Duodenal mucosa (tissue), 2 donors: ENCODE measurements at regions not wholly inside any gene's neighbourhood (a gene's known extent, or its start where the extent isn't known, plus 50 kb on each side); places are given as distances from the start of the nearest gene placed in this dataset.

Source experiments
- H3K27ac ChIP-seq: one replicate; pipeline ENCODE4 v1.7.0; 2013; ENCODE audit warnings: low read depth, low read length
- H3K27me3 ChIP-seq, 2 donors: one replicate each; pipeline ENCODE4 v1.7.0; 2013; ENCODE audit warnings: low read length in 2 of 2, control low read depth in 1 of 2; ENCODE audit not compliant: insufficient read depth in 2 of 2, control insufficient read depth in 1 of 2
- H3K36me3 ChIP-seq, 2 donors: one replicate each; pipeline ENCODE4 v1.7.0; 2013; ENCODE audit warnings: low read length in 2 of 2, control low read depth in 1 of 2; ENCODE audit not compliant: insufficient read depth in 2 of 2, control insufficient read depth in 1 of 2
- H3K4me1 ChIP-seq, 2 donors: one replicate each; pipeline ENCODE4 v1.7.0; 2013; ENCODE audit warnings: low read length in 2 of 2, control low read depth in 1 of 2; ENCODE audit not compliant: insufficient read depth in 2 of 2, control insufficient read depth in 1 of 2
- H3K4me3 ChIP-seq, 2 donors: one replicate each; pipeline ENCODE4 v1.7.0; 2013; ENCODE audit warnings: low read length in 2 of 2, low read depth in 1 of 2
- H3K9ac ChIP-seq, 2 donors: one replicate each; pipeline ENCODE4 v1.7.0; 2013; ENCODE audit warnings: low read length in 2 of 2, low read depth in 1 of 2
- H3K9me3 ChIP-seq, 2 donors: one replicate each; pipeline ENCODE4 v1.7.0; 2013; ENCODE audit warnings: low read length in 2 of 2, control low read depth in 1 of 2; ENCODE audit not compliant: control insufficient read depth in 1 of 2

DNA sequence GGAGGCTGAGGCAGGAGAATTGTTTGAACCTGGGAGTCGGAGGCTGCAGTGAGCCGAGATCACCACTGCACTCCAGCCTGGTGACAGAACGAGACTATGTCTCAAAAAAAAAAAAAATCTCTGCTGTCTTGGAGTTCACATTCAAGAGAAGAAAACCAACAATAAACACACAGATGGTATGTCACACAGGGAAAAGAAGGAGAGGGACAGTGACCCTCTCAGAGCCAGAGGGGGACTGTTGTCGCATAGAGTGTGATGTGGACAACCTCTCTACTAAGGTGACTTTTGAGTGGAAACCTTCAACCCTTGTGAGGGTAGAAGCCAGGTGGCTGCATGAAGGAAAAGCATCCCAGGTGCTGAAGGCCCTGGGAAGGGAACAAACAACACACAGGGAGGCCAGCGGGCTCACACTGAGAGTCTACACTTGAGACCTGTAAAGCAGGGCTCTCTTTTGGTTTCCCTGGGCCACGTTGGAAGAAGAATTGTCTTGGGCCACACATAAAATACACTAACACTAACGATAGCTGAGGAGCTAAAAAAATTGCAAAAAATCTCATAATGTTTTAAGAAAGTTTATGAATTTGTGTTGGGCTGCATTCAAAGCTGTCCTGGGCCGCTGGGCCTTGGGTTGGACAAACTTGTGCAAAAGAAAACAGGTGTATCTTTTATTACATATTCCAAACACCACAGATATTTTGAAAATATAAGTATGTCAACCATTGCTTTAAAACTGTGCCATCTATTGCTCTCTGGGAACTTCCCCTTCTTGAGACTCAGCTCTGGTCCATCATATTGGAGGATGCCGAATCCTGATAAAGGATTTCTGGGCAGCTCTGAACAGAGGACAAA, 136.0 kb downstream of the DDX1 start:
- Histone ChIP-seq H3K9ac (no peak overlapping the region), H3K4me1 (peaks cover 20 to 22% of the 10 kb centered on the region in 2 donors), H3K36me3 (no peaks in the 10 kb centered on the region), H3K4me3 (no peak overlapping the region), H3K27me3 (no peaks in the 10 kb centered on the region), H3K27ac (no peak overlapping the region), H3K9me3 (no peaks in the 10 kb centered on the region)

DNA sequence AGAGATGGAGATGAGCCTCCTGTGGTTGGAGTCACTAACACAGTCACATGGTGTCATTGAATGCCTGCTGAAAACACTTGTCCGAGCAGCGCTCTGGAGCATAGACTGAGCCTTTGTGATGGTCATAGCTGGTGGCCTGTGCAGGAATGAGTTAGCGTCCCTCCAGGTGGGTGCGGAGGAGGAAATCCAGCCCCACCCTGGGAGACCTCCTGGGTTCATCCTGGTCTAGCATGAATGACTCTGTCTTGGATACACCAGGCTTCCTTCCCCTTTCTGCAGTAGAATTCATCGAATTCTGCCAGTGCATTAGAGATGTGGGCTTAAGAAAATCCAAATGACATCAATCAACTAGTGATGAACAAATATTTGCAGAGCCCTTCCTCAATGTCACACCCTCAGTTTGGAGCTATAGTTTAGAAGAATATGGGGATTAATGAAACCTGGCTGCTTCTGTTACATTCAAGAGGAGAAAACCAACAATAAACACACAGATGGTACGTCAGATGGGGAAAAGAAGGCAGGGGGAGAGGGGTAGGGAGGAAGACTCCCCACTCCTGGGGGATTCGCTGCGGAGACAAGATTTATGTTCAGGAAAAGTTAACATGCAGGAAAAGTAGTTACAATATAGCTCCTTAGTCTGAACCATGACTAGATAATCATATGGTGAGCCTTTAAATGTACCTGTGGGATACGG, 136.7 kb downstream of the DDX1 start:
- Histone ChIP-seq H3K9me3 (no peaks in the 10 kb centered on the region), H3K4me1 (peaks cover 22 to 26% of the 10 kb centered on the region in 2 donors), H3K36me3 (no peaks in the 10 kb centered on the region), H3K9ac (no peak overlapping the region), H3K4me3 (no peak overlapping the region), H3K27ac (no peak overlapping the region), H3K27me3 (no peaks in the 10 kb centered on the region)

GRCh38 chr2:15729001-15729400, 137.3 kb downstream of the DDX1 start:
- Histone ChIP-seq H3K27me3 (no peaks in the 10 kb centered on the region), H3K27ac (no peak overlapping the region), H3K36me3 (no peaks in the 10 kb centered on the region), H3K4me1 (peaks cover 26 to 28% of the 10 kb centered on the region in 2 donors), H3K4me3 (no peak overlapping the region), H3K9ac (no peak overlapping the region), H3K9me3 (no peaks in the 10 kb centered on the region)

DNA sequence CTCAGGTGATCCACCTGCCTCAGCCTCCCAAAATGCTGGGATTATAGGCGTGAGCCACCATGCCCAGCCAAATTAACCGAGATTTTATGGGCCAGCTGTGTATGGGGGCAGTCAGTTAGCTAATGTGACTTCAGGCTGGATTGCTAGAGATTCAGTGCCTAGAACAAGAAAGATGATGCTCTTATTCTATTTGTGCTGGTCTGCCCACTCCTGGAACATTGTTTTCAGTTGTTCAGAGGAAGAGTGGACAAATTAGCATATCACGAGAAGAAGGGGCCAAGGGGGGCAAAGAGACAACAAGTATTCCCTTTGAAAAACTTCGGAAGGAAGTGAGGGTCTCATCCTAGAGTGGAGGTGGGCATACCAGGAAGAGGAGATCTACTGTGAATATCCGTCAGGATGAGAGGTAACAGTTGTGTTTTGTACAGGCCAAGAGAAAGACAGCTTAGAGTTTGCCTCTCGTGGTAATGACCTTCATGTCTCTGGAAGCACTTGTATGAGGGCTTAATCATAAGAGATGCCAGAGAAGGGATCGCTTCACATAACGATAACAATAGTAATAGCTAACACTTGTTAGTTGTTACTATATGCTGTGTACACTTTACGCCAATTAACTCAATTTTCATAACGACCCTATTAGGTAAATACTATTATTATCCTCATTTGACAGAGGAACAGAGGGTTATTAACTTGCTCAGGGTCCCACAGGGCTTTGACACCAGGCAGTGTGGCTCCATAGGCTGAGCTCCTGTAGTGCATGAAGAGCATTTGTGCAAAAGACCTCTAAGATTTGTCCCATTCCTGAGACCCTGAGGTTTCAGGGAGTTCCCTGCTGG, 138.3 kb downstream of the DDX1 start:
- H3K36me3 ChIP-seq: no peaks in the 10 kb centered on the region
- H3K27ac ChIP-seq: no peak overlapping the region
- H3K4me3 ChIP-seq: peak overlapping the region in 1 of 2 donors; percentile 8

DNA sequence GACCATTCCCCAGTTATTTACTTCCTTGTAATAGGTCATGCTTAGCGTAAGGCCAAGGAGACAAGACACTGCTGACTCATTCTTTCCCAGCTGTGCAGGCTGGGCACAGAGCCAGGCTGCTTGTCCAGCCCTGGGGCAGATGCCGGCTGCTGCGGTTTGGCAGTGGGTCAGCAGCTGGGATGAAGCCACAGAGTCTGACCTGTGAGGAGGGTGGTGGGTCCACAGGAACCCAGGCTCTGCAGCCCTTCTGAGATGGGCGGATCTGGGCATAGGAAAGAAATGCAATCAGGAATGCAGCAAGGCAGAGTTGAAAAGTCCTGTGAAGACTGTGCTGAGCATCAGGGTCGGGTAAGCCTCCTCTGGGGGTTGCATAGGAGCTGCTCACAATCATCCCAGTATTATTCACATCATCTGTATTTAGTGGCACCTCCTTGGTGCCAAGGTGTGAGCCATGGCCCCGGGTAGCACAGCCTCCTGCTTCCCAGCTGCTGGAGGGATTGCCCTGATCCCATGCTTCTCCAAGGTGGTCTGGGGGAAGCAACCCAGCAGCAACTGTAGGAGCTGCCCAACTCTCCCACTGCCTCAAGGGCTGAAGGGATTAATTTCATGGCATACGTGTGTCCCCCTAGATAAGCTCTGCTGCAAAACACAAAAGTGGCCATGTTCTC, 139.0 kb downstream of the DDX1 start:
- Histone ChIP-seq H3K9ac (no peak overlapping the region), H3K4me1 (peaks cover 38 to 41% of the 10 kb centered on the region in 2 donors), H3K36me3 (no peaks in the 10 kb centered on the region), H3K9me3 (no peaks in the 10 kb centered on the region), H3K27ac (no peak overlapping the region), H3K4me3 (peak overlapping the region in 1 of 2 donors; percentile 8), H3K27me3 (no peaks in the 10 kb centered on the region)

More for the DNA sequence above, 138.3 kb downstream of the DDX1 start:
- Histone ChIP-seq H3K9ac (no peak overlapping the region), H3K4me1 (peaks cover 32 to 36% of the 10 kb centered on the region in 2 donors), H3K9me3 (no peaks in the 10 kb centered on the region), H3K27me3 (no peaks in the 10 kb centered on the region)

- no peak overlapping the region for H3K27ac ChIP-seq
- no peaks in the 10 kb centered on the region for H3K27me3 ChIP-seq
- no peak overlapping the region for H3K9ac ChIP-seq
- H3K36me3 ChIP-seq: no peaks in the 10 kb centered on the region
- H3K4me1 ChIP-seq: peaks cover 38 to 41% of the 10 kb centered on the region in 2 donors
- H3K9me3 ChIP-seq: no peaks in the 10 kb centered on the region
- no peak overlapping the region for H3K4me3 ChIP-seq
Observed at GRCh38 chr2:15731213-15731888, 139.7 kb downstream of the DDX1 start.

GRCh38 chr2:15731889-15732271, 140.2 kb downstream of the DDX1 start:
- Histone ChIP-seq H3K27ac (no peak overlapping the region), H3K4me1 (peaks cover 38 to 45% of the 10 kb centered on the region in 2 donors), H3K4me3 (no peak overlapping the region)

DNA sequence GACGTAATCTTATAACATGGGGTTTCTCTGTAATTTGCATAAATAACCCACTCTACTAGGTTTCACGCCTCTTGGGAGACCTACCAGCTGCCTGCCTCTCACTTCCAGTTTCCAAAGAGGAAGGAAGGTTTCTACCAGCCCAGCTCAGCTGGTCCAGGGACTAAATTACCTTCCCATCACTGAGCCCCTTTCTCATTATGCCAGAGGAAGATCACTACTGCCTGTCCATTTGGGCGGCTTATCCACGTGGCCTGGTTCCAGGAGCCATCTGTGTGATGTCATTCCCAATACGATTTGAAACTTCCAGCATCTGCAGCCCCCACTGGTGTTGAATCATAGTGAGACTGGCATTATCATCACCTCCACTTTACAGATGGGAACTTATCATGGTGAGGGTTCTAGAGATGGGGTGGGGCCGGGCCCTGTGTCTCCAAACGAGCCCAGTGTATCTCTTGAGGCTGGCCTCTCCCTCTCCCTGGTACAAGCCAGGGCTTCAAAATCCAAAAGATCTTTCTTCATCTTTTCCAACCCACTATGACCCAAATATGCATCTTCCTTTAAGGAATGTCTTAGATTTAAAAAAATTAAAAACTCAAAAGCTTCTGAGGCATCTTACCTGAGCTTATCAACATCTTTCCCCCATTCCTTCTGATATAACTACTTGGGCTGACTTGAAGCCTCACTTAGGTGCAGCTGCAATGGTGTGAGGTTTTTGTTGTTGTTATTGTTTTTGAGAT, 140.8 kb downstream of the DDX1 start:
- Histone ChIP-seq H3K4me1 (peaks cover 40 to 50% of the 10 kb centered on the region in 2 donors), H3K27ac (no peak overlapping the region)

More at GRCh38 chr2:15731889-15732271, 140.2 kb downstream of the DDX1 start:
- no peaks in the 10 kb centered on the region for H3K36me3 ChIP-seq
- H3K27me3 ChIP-seq: no peaks in the 10 kb centered on the region
- no peak overlapping the region for H3K9ac ChIP-seq
- no peaks in the 10 kb centered on the region for H3K9me3 ChIP-seq

More for the DNA sequence above, 140.8 kb downstream of the DDX1 start:
- no peak overlapping the region for H3K4me3 ChIP-seq
- H3K36me3 ChIP-seq: no peaks in the 10 kb centered on the region
- H3K9me3 ChIP-seq: no peaks in the 10 kb centered on the region
- H3K27me3 ChIP-seq: no peaks in the 10 kb centered on the region
- H3K9ac ChIP-seq: no peak overlapping the region
